ENCODE measurements at regions not wholly inside any gene's neighbourhood (a gene's known extent, or its start where the extent isn't known, plus 50 kb on each side); places are given as distances from the start of the nearest gene placed in this dataset.
"Not testable (repeated sequence)": the region's sequence is repeated elsewhere in the genome, so short reads cannot be mapped to it uniquely, and the experiment has no call there.

- DNase-seq, result no peak
Observed at GRCh38 chr5:74530326-74531050, 110.0 kb downstream of the ENC1 start.

- no peak for DNase-seq
Observed at GRCh38 chr5:74529101-74529500, 111.4 kb downstream of the ENC1 start.

GRCh38 chr5:74526111-74526510 is 114.4 kb downstream of the ENC1 start:
- no peak for DNase-seq

- DNase-seq, result not testable (repeated sequence)
Observed at GRCh38 chr5:74524767-74525166, 115.8 kb downstream of the ENC1 start.

- DNase-seq, result not testable (repeated sequence)
Observed at GRCh38 chr5:74523698-74524097, 116.8 kb downstream of the ENC1 start.

- not testable (repeated sequence) for DNase-seq
Observed at GRCh38 chr5:74522838-74523237, 117.7 kb downstream of the ENC1 start.

- no peak for DNase-seq
Observed at GRCh38 chr5:74521401-74521800, 119.1 kb downstream of the ENC1 start.

- DNase-seq, result no peak
Observed at GRCh38 chr5:74519679-74520078, 120.8 kb downstream of the ENC1 start.

GRCh38 chr5:74519161-74519571 is 121.4 kb downstream of the ENC1 start:
- no peak for DNase-seq

- DNase-seq, result no peak
Observed at GRCh38 chr5:74517700-74518099, 122.8 kb downstream of the ENC1 start.

- DNase-seq, result no peak
Observed at GRCh38 chr5:74516211-74516636, 124.3 kb downstream of the ENC1 start.

- no peak for DNase-seq
Observed at GRCh38 chr5:74514888-74515551, 125.5 kb downstream of the ENC1 start.

GRCh38 chr5:74511770-74512169 is 128.8 kb downstream of the ENC1 start:
- DNase-seq, result not testable (repeated sequence)

- no peak for DNase-seq
Observed at GRCh38 chr5:74510476-74511075, 130.0 kb downstream of the ENC1 start.

- DNase-seq, result no peak
Observed at GRCh38 chr5:74507370-74508005, 133.0 kb downstream of the ENC1 start.

- no peak for DNase-seq
Observed at GRCh38 chr5:74506119-74506518, 134.4 kb downstream of the ENC1 start.

- no peak for DNase-seq
Observed at GRCh38 chr5:74504463-74504862, 136.1 kb downstream of the ENC1 start.

- DNase-seq, result no peak
Observed at GRCh38 chr5:74502479-74502950, 138.0 kb downstream of the ENC1 start.

GRCh38 chr5:74501674-74502478 is 138.7 kb downstream of the ENC1 start:
- no peak for DNase-seq

GRCh38 chr5:74500110-74500917 is 140.2 kb downstream of the ENC1 start:
- DNase-seq, result no peak

- no peak for DNase-seq
Observed at GRCh38 chr5:74499256-74500050, 141.1 kb downstream of the ENC1 start.

Data from activated effector memory CD4-positive, alpha-beta T cell treated with Interleukin-2 at 50 U/mL for 16 hours (primary cell).